ENCODE measurements at regions not wholly inside any gene's neighbourhood (a gene's known extent, or its start where the extent isn't known, plus 50 kb on each side); places are given as distances from the start of the nearest gene placed in this dataset.
"Not testable (repeated sequence)": the region's sequence is repeated elsewhere in the genome, so short reads cannot be mapped to it uniquely, and the experiment has no call there.

DNA sequence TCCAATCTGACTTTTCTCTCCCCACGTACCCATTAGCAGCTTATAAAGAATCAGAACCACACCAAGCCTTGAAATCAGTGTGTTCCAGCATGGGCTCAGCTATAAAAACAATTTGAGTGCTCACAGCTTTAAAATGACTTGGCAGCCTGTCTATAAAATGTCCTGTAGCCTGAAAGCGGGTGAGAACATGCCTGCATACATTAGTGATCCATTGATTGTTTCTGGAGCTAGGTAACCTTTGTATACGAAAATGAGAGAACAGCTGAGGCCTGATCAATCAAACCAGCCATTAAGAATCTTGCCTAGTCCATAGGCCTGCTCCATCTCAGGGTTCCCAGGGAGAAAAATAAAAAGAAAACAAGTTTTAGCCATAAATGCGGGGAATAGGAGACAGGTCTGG, 245.8 kb upstream of the SULF2 start:
- DNase-seq (ENCODE audit: low spot score), result no peak
- TF ChIP-seq CTCF (IDR thresholded peaks at IDR 0.05; ENCODE audit: borderline replicate concordance, control extremely low read depth, extremely low read depth, insufficient read depth, missing control alignments), result no peak
- in situ Hi-C loops (cut with MboI; ENCODE audit: low sequenced_read_pairs, unreplicated experiment), result no loop called here

DNA sequence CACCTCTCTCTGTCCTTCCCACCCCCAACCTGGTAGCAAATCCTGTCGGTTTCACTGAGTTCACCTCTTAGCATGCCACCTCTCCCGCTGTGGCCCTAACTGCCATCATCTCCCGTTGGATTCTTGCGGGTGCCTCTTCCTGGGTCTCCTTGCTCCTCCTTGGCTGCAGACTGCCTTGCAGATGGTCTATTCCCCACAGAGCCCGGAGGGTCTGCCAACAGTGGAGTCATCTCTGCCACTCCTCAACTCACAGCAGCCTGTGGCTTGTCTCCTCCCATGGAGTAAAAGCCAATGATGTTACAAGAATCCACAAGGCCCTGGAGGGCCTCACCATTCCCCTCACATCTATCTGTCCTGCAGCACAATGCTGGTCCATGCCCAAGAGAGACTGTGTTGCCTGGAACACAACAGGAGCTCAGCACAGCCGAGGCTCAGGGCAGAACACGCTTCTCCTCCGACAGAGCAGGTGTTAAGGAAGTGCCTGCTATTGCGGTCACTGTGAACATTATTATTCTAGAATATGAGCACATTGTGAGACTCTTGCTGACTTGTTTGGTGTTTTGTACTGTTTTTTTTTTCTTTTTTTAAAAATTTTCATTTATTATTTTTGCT, 241.8 kb upstream of the SULF2 start:
- no peak for DNase-seq (ENCODE audit: low spot score)
- in situ Hi-C loops (cut with MboI; ENCODE audit: low sequenced_read_pairs, unreplicated experiment), result no loop called here
- no peak for TF ChIP-seq CTCF (IDR thresholded peaks at IDR 0.05; ENCODE audit: borderline replicate concordance, control extremely low read depth, extremely low read depth, insufficient read depth, missing control alignments)

GRCh38 chr20:48025661-48026060, 240.4 kb upstream of the SULF2 start:
- no peak for TF ChIP-seq CTCF (IDR thresholded peaks at IDR 0.05; ENCODE audit: borderline replicate concordance, control extremely low read depth, extremely low read depth, insufficient read depth, missing control alignments)
- in situ Hi-C loops (cut with MboI; ENCODE audit: low sequenced_read_pairs, unreplicated experiment), result no loop called here
- DNase-seq (ENCODE audit: low spot score), result no peak

DNA sequence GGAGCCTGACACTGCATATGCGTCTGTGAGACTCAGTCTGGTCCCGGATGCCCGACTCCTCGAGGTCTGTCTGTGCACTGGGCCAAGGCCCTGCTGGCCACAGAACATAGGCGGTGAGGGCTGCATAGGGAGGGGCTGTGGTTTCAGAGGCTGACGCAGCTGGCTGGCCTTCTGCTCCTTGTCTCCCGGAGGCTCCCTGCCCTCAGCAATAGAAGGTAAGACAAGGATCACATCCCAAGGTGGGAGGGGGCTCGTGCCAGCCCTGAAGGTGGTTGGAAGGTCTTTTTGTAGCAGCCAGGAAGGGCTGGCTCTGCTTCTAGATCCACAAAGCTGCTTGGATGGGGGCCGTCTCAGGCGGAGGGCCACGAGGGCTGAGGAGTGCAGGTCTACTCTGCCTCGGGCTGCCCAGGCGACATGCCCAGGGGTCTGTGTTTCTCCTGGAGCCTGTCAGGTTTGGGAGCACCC, 239.8 kb upstream of the SULF2 start:
- DNase-seq (ENCODE audit: low spot score), result no peak
- in situ Hi-C loops (cut with MboI; ENCODE audit: low sequenced_read_pairs, unreplicated experiment), result no loop called here
- TF ChIP-seq CTCF (IDR thresholded peaks at IDR 0.05; ENCODE audit: borderline replicate concordance, control extremely low read depth, extremely low read depth, insufficient read depth, missing control alignments), result no peak

DNA sequence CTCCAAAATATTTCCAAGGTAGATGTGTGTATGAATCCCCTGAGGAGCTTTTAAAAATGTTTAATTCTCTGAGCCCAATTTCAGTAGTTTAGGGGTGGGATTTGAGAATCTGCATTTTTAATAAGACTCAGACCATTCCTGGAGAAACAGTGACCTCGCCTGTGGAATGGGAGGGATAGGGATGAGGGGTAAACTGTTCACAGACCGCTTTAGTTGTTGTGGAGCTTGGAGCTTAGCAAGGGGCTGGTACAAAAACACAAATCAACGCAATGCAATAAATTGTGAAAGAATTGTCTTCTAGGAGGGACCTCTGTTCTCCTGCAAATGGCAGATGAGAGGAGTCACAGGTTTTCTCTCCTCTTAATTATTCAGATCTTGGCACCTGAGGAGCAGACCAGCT, 239.3 kb upstream of the SULF2 start:
- no peak for TF ChIP-seq CTCF (IDR thresholded peaks at IDR 0.05; ENCODE audit: borderline replicate concordance, control extremely low read depth, extremely low read depth, insufficient read depth, missing control alignments)
- DNase-seq (ENCODE audit: low spot score), result no peak
- in situ Hi-C loops (cut with MboI; ENCODE audit: low sequenced_read_pairs, unreplicated experiment), result no loop called here

- in situ Hi-C loops (cut with MboI; ENCODE audit: low sequenced_read_pairs, unreplicated experiment); DNase-seq (ENCODE audit: low spot score): not testable (repeated sequence)
Measured at GRCh38 chr20:48020696-48021095, 235.4 kb upstream of the SULF2 start.

DNA sequence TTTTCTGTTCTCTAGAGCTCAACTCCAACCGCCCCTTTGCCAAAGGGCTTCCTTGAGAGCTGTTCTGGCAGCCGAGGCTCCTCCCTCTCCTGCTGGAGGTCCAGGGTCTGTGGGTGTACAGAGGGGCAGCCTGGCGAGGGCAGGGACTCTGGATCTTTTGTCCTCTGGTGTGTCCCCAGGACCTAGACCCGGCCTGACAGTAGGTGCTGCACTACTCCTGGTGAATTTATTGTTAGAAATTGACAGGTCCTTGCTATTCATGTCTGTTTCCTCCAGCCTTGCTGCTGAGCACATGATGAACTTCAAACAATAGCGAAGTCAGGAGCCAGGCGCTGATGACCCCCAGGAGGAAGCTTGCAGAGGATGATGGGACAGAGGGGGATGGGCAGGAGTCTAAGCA, 234.7 kb upstream of the SULF2 start:
- no peak for TF ChIP-seq CTCF (IDR thresholded peaks at IDR 0.05; ENCODE audit: borderline replicate concordance, control extremely low read depth, extremely low read depth, insufficient read depth, missing control alignments)
- in situ Hi-C loops (cut with MboI; ENCODE audit: low sequenced_read_pairs, unreplicated experiment), result no loop called here
- no peak for DNase-seq (ENCODE audit: low spot score)
